Hindlimb muscle (tissue), 1 donor: ENCODE measurements at regions not wholly inside any gene's neighbourhood (a gene's known extent, or its start where the extent isn't known, plus 50 kb on each side); places are given as distances from the start of the nearest gene placed in this dataset.

ENCODE experiments used
- DNase-seq: peaks from one replicate; pipeline ENCODE4 v3.0.0-alpha.2; 2013

- no peak for DNase-seq
Observed at GRCh38 chr6:752438-752837, 59.5 kb upstream of the EXOC2 start.

DNA sequence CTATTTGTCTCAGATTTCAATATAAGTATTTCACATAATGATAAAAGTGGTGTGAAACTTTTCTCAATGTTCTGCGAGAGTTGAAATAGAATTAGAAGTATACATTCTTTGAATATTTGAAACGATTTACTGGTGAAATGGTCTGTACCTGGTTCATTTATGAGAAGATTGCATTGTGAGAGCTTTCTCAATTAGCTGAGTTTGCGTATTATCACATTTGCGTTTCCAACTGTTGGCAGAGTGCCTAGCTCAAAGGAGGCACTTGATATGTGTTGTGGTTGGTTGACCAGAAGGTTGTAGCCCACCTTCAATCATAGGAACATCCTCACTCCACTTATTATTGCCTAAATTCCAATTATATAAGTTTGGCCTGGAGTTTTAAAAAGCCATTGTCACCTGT is 58.8 kb upstream of the EXOC2 start:
- DNase-seq, result no peak

GRCh38 chr6:747921-748320 is 55.0 kb upstream of the EXOC2 start:
- no peak for DNase-seq

GRCh38 chr6:747028-747427 is 54.1 kb upstream of the EXOC2 start:
- DNase-seq, result no peak

GRCh38 chr6:744666-745353 is 51.9 kb upstream of the EXOC2 start:
- no peak for DNase-seq

DNA sequence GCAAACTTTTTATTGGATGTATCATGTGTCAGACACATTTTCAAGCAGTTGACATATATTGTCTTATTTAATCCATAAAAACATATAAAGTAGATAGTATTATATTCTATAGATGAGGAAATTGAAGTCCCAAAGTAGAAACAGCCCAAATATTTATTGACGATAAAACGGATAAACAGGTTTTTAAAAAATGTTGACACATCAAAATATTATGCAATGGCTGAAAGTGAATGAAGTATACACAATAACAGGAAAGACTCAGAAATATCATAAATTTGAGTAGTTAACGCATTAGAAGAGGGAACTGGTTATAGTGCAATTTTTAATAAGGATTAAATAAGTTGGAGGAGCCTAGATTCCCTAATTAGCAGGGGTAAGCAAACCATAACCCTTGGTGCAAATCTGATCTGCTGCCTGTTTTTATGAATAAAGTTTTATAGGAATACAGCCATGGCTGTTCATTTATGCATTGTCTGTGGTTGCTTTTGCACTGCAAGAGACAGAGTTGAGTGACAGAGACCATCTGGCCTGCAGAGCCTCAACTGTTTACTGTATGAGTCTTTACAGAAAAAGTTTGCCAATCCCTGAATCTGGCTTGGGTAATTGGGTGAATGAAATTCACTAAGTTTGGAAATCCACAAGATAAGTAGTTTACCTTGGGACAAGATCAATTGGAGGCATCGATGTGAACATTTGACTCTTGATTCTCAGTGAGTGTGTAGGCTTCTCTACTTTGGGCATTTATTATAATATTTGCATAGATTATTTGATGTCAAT is 50.6 kb upstream of the EXOC2 start:
- no peak for DNase-seq
